ENCODE measurements at regions not wholly inside any gene's neighbourhood (a gene's known extent, or its start where the extent isn't known, plus 50 kb on each side); places are given as distances from the start of the nearest gene placed in this dataset.
"Not testable (repeated sequence)": the region's sequence is repeated elsewhere in the genome, so short reads cannot be mapped to it uniquely, and the experiment has no call there.

GRCh38 chr7:106504207-106504606 is 156.8 kb downstream of the CCDC71L start:
- Histone ChIP-seq H3K4me3 (no peak overlapping the region), H3K27ac (no peak overlapping the region), H3K27me3 (no peaks in the 10 kb centered on the region), H3K4me1 (no peaks in the 10 kb centered on the region), H3K36me3 (no peaks in the 10 kb centered on the region), H3K9me3 (no peaks in the 10 kb centered on the region)
- WGBS, 4 donors: 86 to 93% (median 89%) methylated on average over 3 of the region's 3 CpGs
- DNase-seq (no peak), ATAC-seq (no peak)
- intact Hi-C loops (cut with DNase I): no loop called here
- no peak for TF ChIP-seq POLR2A (IDR thresholded peaks at IDR 0.05)
- TF ChIP-seq CTCF (IDR thresholded peaks at IDR 0.05): no peak

GRCh38 chr7:106503626-106504025 is 157.3 kb downstream of the CCDC71L start:
- Histone ChIP-seq H3K4me1 (no peaks in the 10 kb centered on the region), H3K27ac (no peak overlapping the region), H3K9me3 (no peaks in the 10 kb centered on the region), H3K27me3 (no peaks in the 10 kb centered on the region), H3K4me3 (no peak overlapping the region), H3K36me3 (no peaks in the 10 kb centered on the region)
- WGBS, 4 donors: 90 to 96% (median 94%) methylated on average over 3 of the region's 3 CpGs
- intact Hi-C loops (cut with DNase I): no loop called here
- no peak for DNase-seq
- TF ChIP-seq POLR2A (IDR thresholded peaks at IDR 0.05): no peak
- TF ChIP-seq CTCF (IDR thresholded peaks at IDR 0.05): no peak
- ATAC-seq: no peak

GRCh38 chr7:106501605-106502580 is 159.1 kb downstream of the CCDC71L start:
- ATAC-seq (peak in 1 of 4 donors; percentile 29), DNase-seq (no peak)
- Histone ChIP-seq H3K4me3 (no peak overlapping the region), H3K36me3 (no peaks in the 10 kb centered on the region), H3K4me1 (no peaks in the 10 kb centered on the region), H3K9me3 (no peaks in the 10 kb centered on the region), H3K27ac (no peak overlapping the region), H3K27me3 (no peaks in the 10 kb centered on the region)
- TF ChIP-seq CTCF (IDR thresholded peaks at IDR 0.05) (no peak), POLR2A (IDR thresholded peaks at IDR 0.05) (no peak)
- intact Hi-C loops (cut with DNase I): no loop called here
- 54 to 68% (median 57%) methylated on average over 5 of the region's 5 CpGs for WGBS, 4 donors

GRCh38 chr7:106499897-106500296 is 161.1 kb downstream of the CCDC71L start:
- H3K27me3 ChIP-seq: no peaks in the 10 kb centered on the region

GRCh38 chr7:106498005-106498404 is 163.0 kb downstream of the CCDC71L start:
- H3K4me1 ChIP-seq; H3K9me3 ChIP-seq; ATAC-seq; intact Hi-C loops (cut with DNase I); H3K36me3 ChIP-seq; H3K27me3 ChIP-seq; H3K4me3 ChIP-seq; DNase-seq; H3K27ac ChIP-seq: not testable (repeated sequence)
- 79 to 88% (median 80%) methylated on average over 2 of the region's 2 CpGs for WGBS, 4 donors

More at GRCh38 chr7:106499897-106500296, 161.1 kb downstream of the CCDC71L start:
- intact Hi-C loops (cut with DNase I): no loop called here
- Histone ChIP-seq H3K27ac (no peak overlapping the region), H3K4me1 (no peaks in the 10 kb centered on the region), H3K9me3 (no peaks in the 10 kb centered on the region), H3K4me3 (no peak overlapping the region), H3K36me3 (no peaks in the 10 kb centered on the region)
- TF ChIP-seq CTCF (IDR thresholded peaks at IDR 0.05) (no peak), POLR2A (IDR thresholded peaks at IDR 0.05) (no peak)
- DNase-seq: no peak
- no peak for ATAC-seq
- 91 to 94% (median 94%) methylated on average over 4 of the region's 4 CpGs for WGBS, 4 donors
